ENCODE measurements at regions not wholly inside any gene's neighbourhood (a gene's known extent, or its start where the extent isn't known, plus 50 kb on each side); places are given as distances from the start of the nearest gene placed in this dataset.

DNA sequence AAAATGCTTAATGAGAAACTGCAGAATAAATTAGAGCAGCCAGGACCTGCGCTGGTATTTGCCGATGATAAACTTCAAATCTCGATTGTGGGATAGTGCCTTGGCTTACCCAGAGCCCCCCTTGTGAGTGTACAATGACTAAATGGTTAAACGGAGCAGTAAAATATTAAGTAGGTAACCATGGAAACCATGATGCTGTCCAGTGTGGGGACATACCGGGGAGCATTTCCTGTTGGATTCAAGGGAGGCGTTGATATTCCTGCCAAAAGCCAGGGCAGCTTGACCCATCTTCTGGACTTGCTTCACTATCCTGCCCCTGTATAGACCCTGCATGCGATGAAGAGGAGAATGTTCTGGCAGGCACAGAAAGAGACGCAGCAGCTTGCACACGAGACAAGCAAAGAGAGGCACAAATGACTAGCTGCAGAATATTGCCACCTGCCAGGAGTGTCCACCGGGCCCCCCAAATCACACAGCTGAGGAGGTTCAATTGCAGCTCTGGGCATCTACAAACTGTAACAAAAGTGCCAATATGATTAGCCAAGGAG, 255.3 kb upstream of the TSHZ3 start:
- POLR2A ChIA-PET = no interaction called here
- H3K4me3 ChIP-seq (ENCODE audit: low read depth, low read length) = no peak overlapping the region
- DNase-seq (ENCODE audit: low read depth, low spot score) = no peak
- CTCF ChIA-PET = no interaction called here
- TF ChIP-seq, protein P1, sequence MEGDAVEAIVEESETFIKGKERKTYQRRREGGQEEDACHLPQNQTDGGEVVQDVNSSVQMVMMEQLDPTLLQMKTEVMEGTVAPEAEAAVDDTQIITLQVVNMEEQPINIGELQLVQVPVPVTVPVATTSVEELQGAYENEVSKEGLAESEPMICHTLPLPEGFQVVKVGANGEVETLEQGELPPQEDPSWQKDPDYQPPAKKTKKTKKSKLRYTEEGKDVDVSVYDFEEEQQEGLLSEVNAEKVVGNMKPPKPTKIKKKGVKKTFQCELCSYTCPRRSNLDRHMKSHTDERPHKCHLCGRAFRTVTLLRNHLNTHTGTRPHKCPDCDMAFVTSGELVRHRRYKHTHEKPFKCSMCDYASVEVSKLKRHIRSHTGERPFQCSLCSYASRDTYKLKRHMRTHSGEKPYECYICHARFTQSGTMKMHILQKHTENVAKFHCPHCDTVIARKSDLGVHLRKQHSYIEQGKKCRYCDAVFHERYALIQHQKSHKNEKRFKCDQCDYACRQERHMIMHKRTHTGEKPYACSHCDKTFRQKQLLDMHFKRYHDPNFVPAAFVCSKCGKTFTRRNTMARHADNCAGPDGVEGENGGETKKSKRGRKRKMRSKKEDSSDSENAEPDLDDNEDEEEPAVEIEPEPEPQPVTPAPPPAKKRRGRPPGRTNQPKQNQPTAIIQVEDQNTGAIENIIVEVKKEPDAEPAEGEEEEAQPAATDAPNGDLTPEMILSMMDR (IDR thresholded peaks at IDR 0.05; ENCODE audit: insufficient read depth, low read length, missing control alignments) = no peak

DNA sequence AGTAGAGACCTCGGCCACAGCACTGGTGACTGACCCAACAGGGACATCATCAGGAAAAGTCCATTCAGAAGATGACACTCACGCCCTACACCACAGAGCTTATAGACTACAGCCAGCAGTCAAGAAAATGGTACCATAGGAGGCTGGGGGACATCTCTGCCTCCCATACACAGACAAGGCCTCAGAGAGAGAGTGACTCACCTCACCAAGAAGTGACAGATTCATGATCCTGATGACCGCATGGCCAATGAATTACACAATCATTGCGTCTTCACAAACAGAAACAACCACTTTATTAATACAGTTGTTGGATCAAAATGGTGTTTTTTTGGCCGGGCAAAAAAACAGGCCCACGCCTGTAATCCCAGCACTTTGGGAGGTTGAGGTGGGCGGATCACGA, 260.8 kb upstream of the TSHZ3 start:
- no peak for DNase-seq (ENCODE audit: low read depth, low spot score)
- ChIA-PET CTCF (no interaction called here), POLR2A (no interaction called here)
- TF ChIP-seq, protein P1 (IDR thresholded peaks at IDR 0.05; ENCODE audit: insufficient read depth, low read length, missing control alignments) = no peak
- H3K4me3 ChIP-seq (ENCODE audit: low read depth, low read length) = no peak overlapping the region

DNA sequence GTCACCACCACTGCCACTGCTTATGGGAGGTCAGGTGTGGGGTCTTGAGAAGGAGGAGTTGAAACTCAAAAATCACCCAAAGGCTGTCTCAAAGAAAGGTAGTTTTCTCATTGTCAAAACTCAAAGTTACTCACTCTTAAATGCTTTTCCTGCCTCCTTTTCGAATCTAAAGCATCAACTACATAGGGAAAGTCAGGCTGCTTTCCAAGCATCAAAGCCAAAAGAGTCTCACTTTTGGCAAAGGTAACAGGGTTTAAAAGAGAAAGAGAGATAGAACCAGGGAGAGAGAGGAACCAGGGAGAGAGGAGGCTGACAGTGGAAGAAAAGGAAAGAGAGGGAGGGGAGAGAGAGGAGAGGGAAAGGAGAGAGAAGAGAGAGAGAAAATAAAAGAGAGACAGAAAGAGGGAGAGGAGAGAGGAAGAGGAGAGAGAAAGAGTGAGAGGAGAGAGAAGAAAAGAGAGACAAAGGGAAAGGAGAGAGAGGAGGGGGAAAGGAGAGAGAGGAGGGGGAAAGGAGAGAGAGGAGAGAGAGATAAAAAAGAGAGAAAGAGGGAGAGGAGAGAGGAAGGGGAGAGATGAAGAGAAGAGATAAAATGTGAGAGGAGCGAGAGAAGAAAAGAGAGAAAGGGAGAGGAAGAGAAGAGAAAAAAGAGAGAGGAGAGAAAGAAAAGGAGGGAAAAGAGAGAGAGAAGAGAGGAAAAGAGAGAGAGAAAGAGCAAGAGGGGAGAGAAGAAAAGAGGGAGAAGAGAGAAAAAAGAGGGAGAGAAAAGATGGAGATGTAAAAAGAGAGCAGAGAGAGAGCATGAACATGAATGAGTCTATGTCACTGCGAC, 262.0 kb upstream of the TSHZ3 start:
- POLR2A ChIA-PET = no interaction called here
- CTCF ChIA-PET = no interaction called here
- H3K4me3 ChIP-seq (ENCODE audit: low read depth, low read length) = no peak overlapping the region
- DNase-seq (ENCODE audit: low read depth, low spot score) = no peak
- TF ChIP-seq, protein P1 (IDR thresholded peaks at IDR 0.05; ENCODE audit: insufficient read depth, low read length, missing control alignments) = no peak

DNA sequence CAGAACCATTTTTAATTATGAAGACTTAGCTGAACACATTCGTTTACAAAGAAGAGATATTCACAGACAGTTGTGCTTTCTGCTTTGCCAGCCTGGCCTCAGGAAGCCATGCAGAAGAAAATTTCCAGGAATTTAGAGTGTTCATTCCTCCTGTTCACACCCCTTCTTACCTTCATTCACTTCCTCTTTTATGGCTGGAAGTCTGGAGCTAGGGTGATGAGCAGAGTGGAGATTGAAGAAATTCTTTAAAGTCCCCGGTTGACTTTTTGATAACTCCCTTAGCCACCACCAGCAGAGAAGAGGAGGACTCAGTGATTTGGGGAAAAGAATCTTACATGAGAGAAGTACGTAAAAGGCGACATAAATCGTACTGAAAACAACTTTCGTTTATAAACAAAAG, 263.6 kb upstream of the TSHZ3 start:
- POLR2A ChIA-PET = no interaction called here
- TF ChIP-seq, protein P1 (IDR thresholded peaks at IDR 0.05; ENCODE audit: insufficient read depth, low read length, missing control alignments) = no peak
- H3K4me3 ChIP-seq (ENCODE audit: low read depth, low read length) = no peak overlapping the region
- no peak for DNase-seq (ENCODE audit: low read depth, low spot score)
- CTCF ChIA-PET = no interaction called here

DNA sequence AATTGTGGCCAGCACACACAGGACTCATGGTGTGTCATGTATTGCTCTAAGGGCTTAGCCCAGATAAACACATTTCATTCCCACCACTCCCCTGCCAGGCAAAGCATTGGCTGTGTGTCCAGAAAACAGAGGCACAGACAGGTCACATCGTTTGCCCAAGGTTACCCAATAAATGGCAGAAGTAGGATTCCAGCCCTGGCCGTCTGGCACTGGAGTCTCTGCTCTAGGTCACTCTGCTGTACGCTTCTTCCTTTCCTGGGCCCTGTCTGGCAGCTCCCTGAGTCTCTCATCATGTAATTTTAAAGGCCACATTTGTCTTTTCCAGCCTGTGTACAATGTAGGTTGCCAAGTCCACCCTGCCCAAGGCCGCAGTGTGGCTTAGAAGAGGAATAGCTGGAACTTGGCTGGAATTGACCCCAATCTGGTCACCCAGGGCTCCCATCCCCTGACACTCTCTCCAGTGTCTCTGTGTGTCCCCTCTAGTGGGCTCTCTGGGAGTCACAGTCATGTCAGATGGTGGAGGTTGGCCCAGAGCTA, 264.5 kb upstream of the TSHZ3 start:
- ChIA-PET POLR2A (no interaction called here), CTCF (interaction anchor here (0.8 kb wide), 1 partner anchor 65 kb away, joined by 3 read pairs; no protein-coding TSS in a partner anchor)
- TF ChIP-seq, protein P1 (IDR thresholded peaks at IDR 0.05; ENCODE audit: insufficient read depth, low read length, missing control alignments) = no peak
- no peak overlapping the region for H3K4me3 ChIP-seq (ENCODE audit: low read depth, low read length)
- no peak for DNase-seq (ENCODE audit: low read depth, low spot score)

DNA sequence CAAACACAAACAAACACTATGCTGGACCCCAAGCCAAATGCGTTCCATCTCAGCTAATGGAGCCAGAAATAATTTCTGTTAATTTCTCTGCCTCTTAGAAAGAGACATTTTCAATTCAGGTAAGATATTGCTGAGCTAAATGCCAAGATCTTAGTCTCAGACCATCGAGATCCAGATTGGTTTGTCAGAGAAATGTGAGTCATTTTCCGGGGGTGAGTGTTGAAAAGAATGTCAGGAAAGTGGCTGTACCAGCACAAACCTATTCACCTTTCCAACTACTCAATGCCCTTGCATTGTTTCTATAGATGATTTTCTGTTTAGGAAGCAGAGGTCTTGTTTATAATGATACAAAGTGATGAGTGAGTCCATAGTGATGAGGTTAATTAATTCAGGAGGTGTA, 266.8 kb upstream of the TSHZ3 start:
- TF ChIP-seq, protein P1 (IDR thresholded peaks at IDR 0.05; ENCODE audit: insufficient read depth, low read length, missing control alignments) = no peak
- POLR2A ChIA-PET = no interaction called here

More for the DNA sequence above, 266.8 kb upstream of the TSHZ3 start:
- no peak for DNase-seq (ENCODE audit: low read depth, low spot score)
- no peak overlapping the region for H3K4me3 ChIP-seq (ENCODE audit: low read depth, low read length)
- CTCF ChIA-PET = no interaction called here

Measured in AG04449 (cell line).